GM20000 (cell line): ENCODE measurements at regions not wholly inside any gene's neighbourhood (a gene's known extent, or its start where the extent isn't known, plus 50 kb on each side); places are given as distances from the start of the nearest gene placed in this dataset.

ENCODE experiments used
- DNase-seq: peaks from one replicate; pipeline ENCODE4 v3.0.0; 2012; ENCODE audit warnings: low spot score
- CTCF ChIP-seq: IDR thresholded peaks from 2 replicates; pipeline ENCODE4 v1.5.1; 2012; ENCODE audit warnings: mild to moderate bottlenecking, control low read depth; ENCODE audit errors: extremely low read depth, missing control alignments

DNA sequence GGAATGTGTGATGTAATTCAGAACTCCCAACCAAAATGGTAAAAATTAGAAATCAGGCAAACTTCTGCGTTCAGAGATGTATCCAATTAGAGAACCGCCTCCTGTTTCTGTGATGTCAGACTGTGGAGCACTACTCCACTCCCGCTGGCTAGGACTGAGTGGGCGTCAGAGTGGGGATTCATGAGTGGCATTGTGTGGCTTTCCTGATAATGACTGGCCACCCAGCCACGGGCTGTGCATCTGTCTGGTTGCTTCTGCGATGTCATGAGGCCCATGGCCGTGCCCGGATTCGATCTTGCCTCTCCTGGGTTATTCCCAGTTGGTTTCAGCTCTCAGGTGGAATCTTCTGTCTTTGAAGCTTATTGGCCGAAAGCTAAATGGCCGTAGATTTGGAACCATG, 87.1 kb upstream of the KCNA1 start:
- no peak for DNase-seq
- TF ChIP-seq CTCF = no peak

DNA sequence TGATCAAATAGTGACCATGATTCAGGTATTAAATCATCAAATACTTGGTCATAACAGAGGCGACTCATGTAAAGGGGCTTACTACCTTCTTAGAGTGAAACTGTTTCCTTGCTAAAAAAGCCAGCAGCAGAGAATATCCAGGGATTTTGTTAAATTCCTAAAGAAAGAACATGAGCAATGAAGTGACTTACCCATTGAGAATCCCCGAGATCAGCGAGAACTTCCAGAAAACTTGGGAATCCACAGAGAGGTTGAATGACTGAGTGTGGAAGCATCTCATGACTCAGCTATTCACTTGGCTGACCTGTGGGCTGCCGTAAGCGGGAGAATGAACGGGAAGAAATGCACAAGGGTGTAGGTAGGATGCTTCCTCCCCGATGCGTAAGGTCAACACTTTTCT, 85.3 kb upstream of the KCNA1 start:
- no peak for DNase-seq
- TF ChIP-seq CTCF = no peak

DNA sequence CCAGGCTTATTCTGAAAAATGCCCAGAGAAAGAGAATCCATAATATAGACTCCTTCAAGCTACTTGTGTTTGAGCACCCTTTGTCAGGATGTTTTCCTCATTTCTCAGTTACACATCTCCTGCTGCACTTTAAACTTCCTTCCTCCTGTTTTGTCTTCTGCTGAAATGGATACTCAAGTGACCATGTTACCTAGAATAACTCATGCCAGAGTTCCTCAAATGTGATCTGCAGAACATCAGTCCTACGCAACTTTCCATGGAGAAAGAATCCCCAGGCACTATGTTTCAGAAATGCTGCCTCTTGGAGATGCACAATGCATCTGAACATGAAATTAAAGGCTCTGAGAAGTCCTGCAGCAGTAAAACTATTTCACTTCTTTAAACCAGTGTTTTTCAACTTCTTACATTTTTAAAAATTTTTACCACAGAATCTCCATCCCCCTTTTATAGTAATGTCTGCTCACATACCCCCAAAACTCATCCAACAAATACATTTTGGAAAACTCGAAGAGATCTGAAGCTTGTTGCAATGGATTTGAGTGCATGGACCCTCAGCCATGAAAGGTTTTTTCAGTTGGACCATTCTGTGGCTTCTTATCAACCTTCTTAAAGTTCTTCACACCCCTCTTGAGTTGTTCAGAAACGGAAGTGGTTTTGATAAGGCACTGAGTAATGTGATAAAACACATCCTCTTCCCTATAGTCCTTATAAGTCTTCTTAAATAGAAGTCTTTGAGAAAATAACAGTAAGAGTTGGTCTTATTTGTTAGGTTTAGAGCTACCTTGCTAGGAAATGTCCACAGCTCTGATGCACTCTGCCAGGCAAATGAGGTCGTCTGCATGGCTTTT, 84.5 kb upstream of the KCNA1 start:
- TF ChIP-seq CTCF = no peak
- no peak for DNase-seq

DNA sequence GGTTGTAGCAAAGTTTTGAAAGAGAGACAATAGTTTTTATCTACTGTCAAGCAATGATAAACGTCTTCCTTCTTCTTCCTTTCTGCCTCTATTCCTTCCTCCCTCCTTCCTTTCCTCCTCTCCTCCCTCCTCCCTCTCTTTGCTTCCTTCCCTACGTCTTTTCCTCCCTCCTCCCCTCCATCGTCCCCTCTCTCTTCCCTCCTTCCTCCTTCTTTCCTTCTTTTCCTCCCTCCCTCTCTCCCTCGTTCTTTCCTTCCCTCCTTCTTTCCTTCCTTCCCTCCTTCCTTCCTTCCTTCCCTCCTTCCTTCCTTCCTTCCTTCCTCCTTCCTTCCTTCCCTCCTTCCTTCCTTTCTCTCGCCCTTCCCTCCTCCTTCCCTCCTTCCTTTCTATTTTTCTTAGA, 82.8 kb upstream of the KCNA1 start:
- DNase-seq = no peak
- no peak for TF ChIP-seq CTCF

- DNase-seq = no peak
- no peak for TF ChIP-seq CTCF
These were observed 81.5 kb upstream of the KCNA1 start for GRCh38 chr12:4828176-4828575.

GRCh38 chr12:4829161-4829792, 80.4 kb upstream of the KCNA1 start:
- no peak for TF ChIP-seq CTCF
- peak; percentile 77 for DNase-seq

DNA sequence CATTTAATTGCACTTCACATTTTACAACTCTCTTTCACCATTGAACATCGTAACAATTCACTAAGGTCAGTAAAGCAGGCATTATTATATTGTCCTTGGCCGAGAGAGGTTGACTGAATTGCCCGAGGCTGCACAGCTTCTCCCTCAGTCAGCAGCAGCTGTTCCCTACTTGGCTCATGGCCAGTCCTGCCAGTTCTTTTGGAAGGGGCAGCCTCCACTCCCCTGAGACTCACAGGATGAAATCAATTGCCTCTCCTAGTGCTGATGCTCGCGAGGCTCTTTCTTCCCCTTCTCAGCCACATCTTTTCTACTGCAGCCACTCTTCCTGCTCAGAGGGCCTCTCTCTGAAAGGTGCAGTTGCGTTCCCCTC, 79.9 kb upstream of the KCNA1 start:
- DNase-seq = no peak
- no peak for TF ChIP-seq CTCF
